ENCODE measurements at regions not wholly inside any gene's neighbourhood (a gene's known extent, or its start where the extent isn't known, plus 50 kb on each side); places are given as distances from the start of the nearest gene placed in this dataset.

DNA sequence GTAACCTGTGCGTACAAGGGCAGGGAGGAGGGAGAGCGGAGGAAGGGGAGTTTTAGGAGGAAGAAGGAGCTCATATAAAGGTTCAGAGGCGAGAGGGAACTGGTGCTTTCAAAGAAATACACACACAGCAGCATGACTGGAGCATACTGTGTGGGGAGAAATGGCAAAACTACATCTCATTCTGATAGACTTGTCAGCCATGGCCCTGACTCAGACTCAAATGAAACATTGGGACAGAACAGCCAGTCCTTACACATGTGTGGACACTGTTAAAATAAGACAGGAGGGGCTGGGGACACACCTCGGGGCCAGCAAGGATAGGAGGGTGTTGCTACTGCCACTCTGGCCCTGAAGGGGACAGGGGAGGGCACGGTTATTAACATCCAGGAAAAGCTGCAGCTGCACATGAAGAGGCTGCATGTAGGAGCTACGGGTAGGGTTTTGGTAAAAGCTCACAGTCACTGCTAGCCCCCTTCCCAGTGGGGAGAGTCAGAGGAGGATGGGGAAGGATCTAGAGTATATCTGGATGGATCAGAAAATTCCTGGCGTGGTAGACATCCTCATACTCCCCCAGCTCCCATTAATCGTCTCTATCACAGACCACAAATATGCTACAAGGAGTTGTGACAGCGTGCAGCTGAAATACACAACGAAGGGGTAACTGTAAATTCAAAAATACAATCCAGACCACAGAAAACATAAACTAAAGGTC, 110.5 kb downstream of the GATA6 start:
- no peak overlapping the region for H3K4me3 ChIP-seq
- no peak overlapping the region for H3K4me2 ChIP-seq (ENCODE audit: unreplicated experiment)
- no peaks in the 10 kb centered on the region for H4K20me1 ChIP-seq (ENCODE audit: insufficient read depth)
- in situ Hi-C loops (cut with MboI), result loop anchor here (5.0 to 10.0 kb wide), 2 partner anchors 38 to 55 kb away; no protein-coding TSS in a partner anchor
- H3K79me2 ChIP-seq (ENCODE audit: insufficient read depth), result no peaks in the 10 kb centered on the region
- H3K9me2 ChIP-seq (ENCODE audit: insufficient read depth), result no peaks in the 10 kb centered on the region
- H3K9me3 ChIP-seq (ENCODE audit: low read depth), result no peaks in the 10 kb centered on the region
- H2AFZ ChIP-seq, result no peak overlapping the region
- H3K36me3 ChIP-seq (ENCODE audit: low read depth), result no peaks in the 10 kb centered on the region
- no peak overlapping the region for H3K27ac ChIP-seq
- TF ChIP-seq EZH2phosphoT487 (IDR thresholded peaks at IDR 0.05; ENCODE audit: insufficient read depth, low read depth) (no peak), EZH2 (IDR thresholded peaks at IDR 0.05; ENCODE audit: insufficient read depth, poor library complexity, severe bottlenecking) (no peak)
- no peaks in the 10 kb centered on the region for H3K27me3 ChIP-seq (replicated peaks; ENCODE audit: insufficient read depth)
- peaks cover 13% of the 10 kb centered on the region for H3K4me1 ChIP-seq (ENCODE audit: insufficient read depth)
- H3F3A ChIP-seq (ENCODE audit: insufficient read depth), result peaks cover 6% of the 10 kb centered on the region; the same call in 1 of the 2 replicates
- no peak overlapping the region for H3K9ac ChIP-seq
- 44 to 49% methylated on average over 10 of the region's 10 CpGs for WGBS, 2 experiments (ENCODE audit: low coverage in 1 of 2, low lambda C conversion rate in 2 of 2, missing lambda C conversion rate in 2 of 2)
- peak; percentile 37 for DNase-seq

GRCh38 chr18:22278798-22279197, 109.4 kb downstream of the GATA6 start:
- H3K36me3 ChIP-seq (ENCODE audit: low read depth), result no peaks in the 10 kb centered on the region
- no peak overlapping the region for H3K4me2 ChIP-seq (ENCODE audit: unreplicated experiment)
- TF ChIP-seq EZH2phosphoT487 (IDR thresholded peaks at IDR 0.05; ENCODE audit: insufficient read depth, low read depth) (no peak), EZH2 (IDR thresholded peaks at IDR 0.05; ENCODE audit: insufficient read depth, poor library complexity, severe bottlenecking) (no peak)
- H3K9me3 ChIP-seq (ENCODE audit: low read depth), result no peaks in the 10 kb centered on the region
- H2AFZ ChIP-seq, result no peak overlapping the region
- no peaks in the 10 kb centered on the region; the same call in 1 of the 2 replicates for H3K27me3 ChIP-seq (replicated peaks; ENCODE audit: insufficient read depth)
- no peak overlapping the region for H3K9ac ChIP-seq
- no peak overlapping the region for H3K27ac ChIP-seq
- no peaks in the 10 kb centered on the region for H3K9me2 ChIP-seq (ENCODE audit: insufficient read depth)
- H3K4me1 ChIP-seq (ENCODE audit: insufficient read depth), result peaks cover 13% of the 10 kb centered on the region
- no peaks in the 10 kb centered on the region for H3K79me2 ChIP-seq (ENCODE audit: insufficient read depth)
- DNase-seq, result no peak
- peaks cover 6% of the 10 kb centered on the region; the same call in 1 of the 2 replicates for H3F3A ChIP-seq (ENCODE audit: insufficient read depth)
- H3K4me3 ChIP-seq, result no peak overlapping the region
- WGBS, 2 experiments (ENCODE audit: low coverage in 1 of 2, low lambda C conversion rate in 2 of 2, missing lambda C conversion rate in 2 of 2), result 85 to 92% methylated on average over 1 of the region's 1 CpG
- in situ Hi-C loops (cut with MboI), result loop anchor here (5.0 kb wide), 1 partner anchor 36 kb away; no protein-coding TSS in a partner anchor
- H4K20me1 ChIP-seq (ENCODE audit: insufficient read depth), result no peaks in the 10 kb centered on the region

DNA sequence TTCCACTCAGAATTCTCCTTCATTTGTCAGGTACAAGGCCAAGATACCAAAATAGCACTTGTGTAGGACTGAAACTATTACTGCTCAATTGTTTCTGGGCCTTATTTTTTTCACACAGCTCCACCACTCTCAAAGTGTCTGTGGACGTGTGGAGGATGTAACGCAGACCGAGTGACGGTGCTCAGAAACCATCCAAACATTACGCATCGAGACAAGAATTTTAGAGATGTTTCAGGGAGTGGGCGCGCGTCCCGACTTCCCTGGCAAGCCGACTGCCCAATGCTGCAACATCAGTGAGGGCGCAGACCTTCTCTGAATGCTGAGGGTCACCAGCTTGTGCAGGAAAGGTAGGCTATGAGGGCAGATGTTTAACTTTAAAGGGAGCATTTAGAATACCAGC, 108.4 kb downstream of the GATA6 start:
- TF ChIP-seq EZH2phosphoT487 (IDR thresholded peaks at IDR 0.05; ENCODE audit: insufficient read depth, low read depth) (no peak), EZH2 (IDR thresholded peaks at IDR 0.05; ENCODE audit: insufficient read depth, poor library complexity, severe bottlenecking) (no peak)
- H3K9ac ChIP-seq, result no peak overlapping the region
- H3F3A ChIP-seq (ENCODE audit: insufficient read depth), result peaks cover 1% of the 10 kb centered on the region; the same call in 1 of the 2 replicates
- in situ Hi-C loops (cut with MboI), result loop anchor here (5.0 kb wide), 1 partner anchor 35 kb away; no protein-coding TSS in a partner anchor
- DNase-seq, result no peak
- peaks cover 4% of the 10 kb centered on the region; the same call in 1 of the 2 replicates for H3K27me3 ChIP-seq (replicated peaks; ENCODE audit: insufficient read depth)
- H4K20me1 ChIP-seq (ENCODE audit: insufficient read depth), result no peaks in the 10 kb centered on the region
- peaks cover 3% of the 10 kb centered on the region for H3K4me1 ChIP-seq (ENCODE audit: insufficient read depth)
- 90 to 92% methylated on average over 12 of the region's 12 CpGs for WGBS, 2 experiments (ENCODE audit: low coverage in 1 of 2, low lambda C conversion rate in 2 of 2, missing lambda C conversion rate in 2 of 2)
- no peak overlapping the region for H3K27ac ChIP-seq
- no peak overlapping the region for H2AFZ ChIP-seq
- H3K9me2 ChIP-seq (ENCODE audit: insufficient read depth), result no peaks in the 10 kb centered on the region
- H3K79me2 ChIP-seq (ENCODE audit: insufficient read depth), result no peaks in the 10 kb centered on the region
- no peaks in the 10 kb centered on the region for H3K9me3 ChIP-seq (ENCODE audit: low read depth)
- H3K36me3 ChIP-seq (ENCODE audit: low read depth), result no peaks in the 10 kb centered on the region
- no peak overlapping the region for H3K4me3 ChIP-seq
- no peak overlapping the region for H3K4me2 ChIP-seq (ENCODE audit: unreplicated experiment)

DNA sequence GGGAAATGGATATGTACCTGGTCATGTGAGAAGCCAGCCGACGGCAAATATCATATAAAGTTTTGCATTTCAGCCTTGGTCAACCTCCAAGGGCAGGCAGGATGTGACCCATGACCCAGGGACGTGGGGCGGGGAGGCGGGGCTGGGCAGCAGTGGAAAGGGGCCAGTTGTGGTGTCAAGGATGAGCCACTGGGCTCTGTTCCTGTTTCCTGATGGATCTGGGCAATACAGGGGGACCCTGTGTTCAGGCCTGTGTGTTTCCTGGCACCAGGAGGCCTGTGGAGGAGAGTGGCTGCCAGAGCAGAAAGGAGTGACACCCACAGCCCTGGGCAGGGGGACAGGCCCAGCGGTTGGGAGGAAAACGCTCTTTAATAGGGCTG, 106.9 kb downstream of the GATA6 start:
- Histone ChIP-seq H3K9ac (no peak overlapping the region), H2AFZ (no peak overlapping the region), H3K36me3 (ENCODE audit: low read depth) (no peaks in the 10 kb centered on the region), H3K27ac (no peak overlapping the region), H3K4me2 (ENCODE audit: unreplicated experiment) (no peak overlapping the region), H3K4me3 (no peak overlapping the region), H3K79me2 (ENCODE audit: insufficient read depth) (no peaks in the 10 kb centered on the region), H3K4me1 (ENCODE audit: insufficient read depth) (no peaks in the 10 kb centered on the region), H3F3A (ENCODE audit: insufficient read depth) (no peaks in the 10 kb centered on the region), H3K27me3 (replicated peaks; ENCODE audit: insufficient read depth) (peaks cover 14% of the 10 kb centered on the region), H3K9me3 (ENCODE audit: low read depth) (no peaks in the 10 kb centered on the region), H4K20me1 (ENCODE audit: insufficient read depth) (no peaks in the 10 kb centered on the region), H3K9me2 (ENCODE audit: insufficient read depth) (no peaks in the 10 kb centered on the region)
- TF ChIP-seq EZH2 (IDR thresholded peaks at IDR 0.05; ENCODE audit: insufficient read depth, poor library complexity, severe bottlenecking) (no peak), EZH2phosphoT487 (IDR thresholded peaks at IDR 0.05; ENCODE audit: insufficient read depth, low read depth) (no peak)
- no peak for DNase-seq
- 69 to 76% methylated on average over 7 of the region's 7 CpGs for WGBS, 2 experiments (ENCODE audit: low coverage in 1 of 2, low lambda C conversion rate in 2 of 2, missing lambda C conversion rate in 2 of 2)
- in situ Hi-C loops (cut with MboI), result loop anchor here (5.0 kb wide), 1 partner anchor 34 kb away; no protein-coding TSS in a partner anchor
